K562 (cell line): ENCODE measurements at regions not wholly inside any gene's neighbourhood (a gene's known extent, or its start where the extent isn't known, plus 50 kb on each side); places are given as distances from the start of the nearest gene placed in this dataset.

Experiments
- ATAC-seq: fragments of 200-7000 bp; cut with Tn5 transposase; 3 replicates; pipeline ENCODE4 v1.9.1; 2020; ENCODE audit warnings: moderate library complexity
- BruUV-seq: library from RNA; stranded (reverse); fragments of 400-500 nt; replicated peaks from 2 replicates; lab custom pipeline; 2021; lab: Mats Ljungman, UMichigan
- CTCF ChIA-PET: fragments of 300-600 bp; formaldehyde crosslinking; extraction: SDS; loops from one replicate; lab custom pipeline; 2021; ENCODE audit warnings: low intra/inter-chr PET ratio; lab: Yijun Ruan, JAX
- POLR2A ChIA-PET: fragments of 300-600, 350-650 bp; sonication (Branson Sonifier 250); formaldehyde crosslinking; extraction: SDS; loops from one replicate; lab custom pipeline; 2021; ENCODE audit warnings: antibody characterized with exemption, inconsistent platforms; lab: Yijun Ruan, JAX
- DNase-seq, 4 experiments: peaks; one replicate each; pipeline versions ENCODE4 v3.0.0 to v3.0.0-alpha.2; 2011 to 2018; ENCODE audit warnings: low spot score in 3 of 4, mixed read lengths in 3 of 4; ENCODE audit errors: extremely low read depth in 1 of 4
- FAIRE-seq: peaks from 2 replicates; lab custom pipeline; 2011; peaks lifted over from hg19 to GRCh38; lab: Jason Lieb, UNC
- H2AFZ ChIP-seq: 2 replicates; pipeline ENCODE4 v1.6.0; 2011; ENCODE audit warnings: low read depth, low read length, control low read depth, inconsistent platforms
- H3K27ac ChIP-seq: fragments of 200-600 bp; 3 replicates; pipeline ENCODE4 v1.8.0; 2011; ENCODE audit warnings: low read depth, mild to moderate bottlenecking, control low read depth, inconsistent platforms, low read length, moderate library complexity, mixed read lengths; ENCODE audit errors: extremely low read depth
- H3K27me3 ChIP-seq, 2 experiments: fragments of 300-600 bp in 1 of 2; 2 replicates in 1 of 2; 3 replicates in 1 of 2; pipeline versions ENCODE4 v1.6.0 to v1.8.0; 2011; ENCODE audit warnings: inconsistent platforms in 2 of 2, low read length in 2 of 2, mild to moderate bottlenecking in 1 of 2, mixed read lengths in 1 of 2, moderate library complexity in 1 of 2; ENCODE audit not compliant: control insufficient read depth in 2 of 2, insufficient read depth in 2 of 2
- H3K36me3 ChIP-seq: fragments of 300-600 bp; 3 replicates; pipeline ENCODE4 v1.8.0; 2011; ENCODE audit warnings: mild to moderate bottlenecking, low read length, inconsistent platforms; ENCODE audit not compliant: control insufficient read depth, insufficient read depth
- H3K4me1 ChIP-seq, 2 experiments: fragments of 200-600 bp in 1 of 2; replicated peaks in 1 of 2; 2 replicates in 1 of 2; 3 replicates in 1 of 2; pipeline versions ENCODE4 v1.5.1 to v1.8.0; 2011; ENCODE audit warnings: inconsistent platforms in 2 of 2, low read length in 2 of 2, mild to moderate bottlenecking in 1 of 2, mixed read lengths in 1 of 2, moderate library complexity in 1 of 2; ENCODE audit not compliant: control insufficient read depth in 2 of 2, insufficient read depth in 2 of 2
- H3K4me2 ChIP-seq: 2 replicates; pipeline ENCODE4 v1.6.1; 2011; ENCODE audit warnings: low read length, control low read depth, inconsistent platforms, mixed read lengths; ENCODE audit not compliant: insufficient read depth
- H3K4me3 ChIP-seq: fragments of 200-600 bp; sonication (generic), shearing (Covaris generic); 2 replicates; pipeline ENCODE4 v1.5.1; 2016; ENCODE audit warnings: control low read depth, inconsistent platforms
- H3K79me2 ChIP-seq: fragments of 200-600 bp; 3 replicates; pipeline ENCODE4 v1.8.0; 2011; ENCODE audit warnings: low read length, inconsistent platforms; ENCODE audit not compliant: control insufficient read depth, insufficient read depth
- H3K9ac ChIP-seq, 2 experiments: 2 replicates each; pipeline versions ENCODE4 v1.6.0 to v1.6.1; 2011; ENCODE audit warnings: low read depth in 2 of 2, low read length in 2 of 2, control low read depth in 1 of 2, inconsistent platforms in 1 of 2, mild to moderate bottlenecking in 1 of 2, mixed read lengths in 1 of 2; ENCODE audit not compliant: insufficient read depth in 1 of 2
- H3K9me1 ChIP-seq: one replicate; pipeline ENCODE4 v1.6.0; 2011; ENCODE audit warnings: inconsistent platforms, mild to moderate bottlenecking, low read length, moderate library complexity; ENCODE audit not compliant: control insufficient read depth, insufficient read depth
- H3K9me3 ChIP-seq: replicated peaks from 2 replicates; pipeline ENCODE4 v1.5.1; 2011; ENCODE audit warnings: low read depth, low read length, inconsistent platforms; ENCODE audit not compliant: control insufficient read depth, insufficient read depth
- H4K20me1 ChIP-seq: replicated peaks from 2 replicates; pipeline ENCODE4 v1.6.1; 2011; ENCODE audit warnings: low read length, inconsistent platforms, mixed read lengths; ENCODE audit not compliant: control insufficient read depth, insufficient read depth
- CHAMP1 ChIP-seq: fragments of 450-650 bp; IDR thresholded peaks from 2 replicates; pipeline ENCODE4 v1.6.1; 2016; ENCODE audit warnings: mild to moderate bottlenecking
- HDAC8 ChIP-seq: fragments of 450-650 bp; IDR thresholded peaks from 2 replicates; pipeline ENCODE4 v1.6.1; 2016; ENCODE audit warnings: mild to moderate bottlenecking, missing genetic modification characterization, moderate library complexity, missing compliant biosample characterization
- MYBL2 ChIP-seq, 2 experiments: fragments of 450-650 bp in 1 of 2; sonication (generic) in 1 of 2; formaldehyde crosslinking in 1 of 2; IDR thresholded peaks; 2 replicates each; pipeline versions ENCODE4 v1.6.1 to v1.8.1; 2017 to 2022; ENCODE audit warnings: borderline replicate concordance in 1 of 2, inconsistent platforms in 1 of 2, low read depth in 1 of 2, mild to moderate bottlenecking in 1 of 2, missing genetic modification reagents in 1 of 2, moderate library complexity in 1 of 2
- NCOA1 ChIP-seq: fragments of 450-650 bp; IDR thresholded peaks from 2 replicates; pipeline ENCODE4 v1.6.1; 2016; ENCODE audit warnings: low read depth
- RBBP5 ChIP-seq: fragments of 200-600 bp; sonication (generic); IDR thresholded peaks from 2 replicates; pipeline ENCODE4 v1.6.1; 2012; ENCODE audit warnings: borderline replicate concordance, mild to moderate bottlenecking, low read length, control low read depth, inconsistent platforms; ENCODE audit not compliant: insufficient read depth, poor library complexity, severe bottlenecking
- SOX6 ChIP-seq: fragments of 450-650 bp; IDR thresholded peaks from 2 replicates; pipeline ENCODE4 v1.6.1; 2014; ENCODE audit warnings: mild to moderate bottlenecking
- TAL1 ChIP-seq: fragments of 450-650 bp; IDR thresholded peaks from 2 replicates; pipeline ENCODE4 v1.6.1; 2016; ENCODE audit warnings: mild to moderate bottlenecking
- WGBS: fragments of 100-300 bp; shearing (Covaris generic); methylation state at CpG from one replicate; pipeline ENCODE4 v1.1.6; 2016; ENCODE audit warnings: low coverage, mixed read lengths; ENCODE audit not compliant: insufficient coverage; ENCODE audit errors: missing lambda C conversion rate; 5-methylcytosine and 5-hydroxymethylcytosine counted together
- in situ Hi-C: fragments of 300-500 bp; cut with MboI; formaldehyde crosslinking; loops from 4 replicates; pipeline ENCODE4 v1.15.0; 2018; ENCODE audit warnings: inconsistent platforms, mixed read lengths
- intact Hi-C: fragments of 100-400 bp; cut with micrococcal nuclease; formaldehyde crosslinking; loops from 2 replicates; pipeline ENCODE4 v1.14.2; 2022
- TF ChIP-seq, protein P1 (sequence below): fragments of 150-350 bp; IDR thresholded peaks from 2 replicates; pipeline ENCODE4 v1.6.1; 2014; ENCODE audit warnings: low read depth, mild to moderate bottlenecking, low read length, borderline replicate concordance
- TF ChIP-seq, protein P2 (sequence below): fragments of 250-450 bp; sonication (Bioruptor Pico); IDR thresholded peaks from 2 replicates; pipeline ENCODE4 v1.5.1; 2021; ENCODE audit warnings: mild to moderate bottlenecking

DNA sequence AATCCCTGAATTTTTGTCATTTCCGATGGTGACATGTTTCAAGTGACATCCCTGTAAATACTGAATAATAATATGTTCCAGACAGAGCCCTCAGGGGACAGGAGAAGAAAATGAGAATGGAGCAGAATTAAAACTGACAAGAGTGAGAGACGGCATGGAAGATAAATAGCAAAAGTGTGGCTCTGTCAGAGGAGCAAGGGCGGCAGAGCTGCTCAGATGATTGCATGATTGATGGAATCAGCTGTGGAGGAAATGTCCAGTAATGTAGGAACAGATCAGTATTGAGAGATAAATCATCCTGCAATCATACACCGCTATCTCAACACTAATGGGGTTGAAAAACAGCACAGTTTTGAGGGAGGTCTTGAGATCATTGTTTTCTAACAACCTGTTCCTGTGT, 350.3 kb downstream of the STIM2 start:
- in situ Hi-C loops = no loop called here
- Histone ChIP-seq H3K4me2 (no peak overlapping the region), H3K4me3 (no peak overlapping the region), H3K27ac (no peak overlapping the region), H3K79me2 (no peaks in the 10 kb centered on the region), H3K27me3 (no peaks in the 10 kb centered on the region), H3K4me1 (no peaks in the 10 kb centered on the region), H3K9me1 (no peaks in the 10 kb centered on the region), H3K36me3 (no peaks in the 10 kb centered on the region), H4K20me1 (no peaks in the 10 kb centered on the region), H3K9ac (no peak overlapping the region), H3K9me3 (no peaks in the 10 kb centered on the region), H2AFZ (no peak overlapping the region)
- ATAC-seq (no peak), FAIRE-seq (no peak), DNase-seq (no peak)
- ChIA-PET POLR2A (no interaction called here), CTCF (no interaction called here)
- intact Hi-C loops = no loop called here
- BruUV-seq = no TSS peak
- WGBS = 0% methylated on average over 4 of the region's 4 CpGs
- TF ChIP-seq HDAC8 (tag) (no peak), TAL1 (no peak), SOX6 (no peak), CHAMP1 (no peak), NCOA1 (no peak), MYBL2 (IDR thresholded peaks at IDR 0.05; ENCODE audit: low read depth) (no peak), MYBL2 (CRISPR knock-in tag; IDR thresholded peaks at IDR 0.05; ENCODE audit: borderline replicate concordance) (no peak), RBBP5 (no peak)
- TF ChIP-seq, protein P1, sequence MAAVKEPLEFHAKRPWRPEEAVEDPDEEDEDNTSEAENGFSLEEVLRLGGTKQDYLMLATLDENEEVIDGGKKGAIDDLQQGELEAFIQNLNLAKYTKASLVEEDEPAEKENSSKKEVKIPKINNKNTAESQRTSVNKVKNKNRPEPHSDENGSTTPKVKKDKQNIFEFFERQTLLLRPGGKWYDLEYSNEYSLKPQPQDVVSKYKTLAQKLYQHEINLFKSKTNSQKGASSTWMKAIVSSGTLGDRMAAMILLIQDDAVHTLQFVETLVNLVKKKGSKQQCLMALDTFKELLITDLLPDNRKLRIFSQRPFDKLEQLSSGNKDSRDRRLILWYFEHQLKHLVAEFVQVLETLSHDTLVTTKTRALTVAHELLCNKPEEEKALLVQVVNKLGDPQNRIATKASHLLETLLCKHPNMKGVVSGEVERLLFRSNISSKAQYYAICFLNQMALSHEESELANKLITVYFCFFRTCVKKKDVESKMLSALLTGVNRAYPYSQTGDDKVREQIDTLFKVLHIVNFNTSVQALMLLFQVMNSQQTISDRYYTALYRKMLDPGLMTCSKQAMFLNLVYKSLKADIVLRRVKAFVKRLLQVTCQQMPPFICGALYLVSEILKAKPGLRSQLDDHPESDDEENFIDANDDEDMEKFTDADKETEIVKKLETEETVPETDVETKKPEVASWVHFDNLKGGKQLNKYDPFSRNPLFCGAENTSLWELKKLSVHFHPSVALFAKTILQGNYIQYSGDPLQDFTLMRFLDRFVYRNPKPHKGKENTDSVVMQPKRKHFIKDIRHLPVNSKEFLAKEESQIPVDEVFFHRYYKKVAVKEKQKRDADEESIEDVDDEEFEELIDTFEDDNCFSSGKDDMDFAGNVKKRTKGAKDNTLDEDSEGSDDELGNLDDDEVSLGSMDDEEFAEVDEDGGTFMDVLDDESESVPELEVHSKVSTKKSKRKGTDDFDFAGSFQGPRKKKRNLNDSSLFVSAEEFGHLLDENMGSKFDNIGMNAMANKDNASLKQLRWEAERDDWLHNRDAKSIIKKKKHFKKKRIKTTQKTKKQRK = no peak
- TF ChIP-seq, protein P2, sequence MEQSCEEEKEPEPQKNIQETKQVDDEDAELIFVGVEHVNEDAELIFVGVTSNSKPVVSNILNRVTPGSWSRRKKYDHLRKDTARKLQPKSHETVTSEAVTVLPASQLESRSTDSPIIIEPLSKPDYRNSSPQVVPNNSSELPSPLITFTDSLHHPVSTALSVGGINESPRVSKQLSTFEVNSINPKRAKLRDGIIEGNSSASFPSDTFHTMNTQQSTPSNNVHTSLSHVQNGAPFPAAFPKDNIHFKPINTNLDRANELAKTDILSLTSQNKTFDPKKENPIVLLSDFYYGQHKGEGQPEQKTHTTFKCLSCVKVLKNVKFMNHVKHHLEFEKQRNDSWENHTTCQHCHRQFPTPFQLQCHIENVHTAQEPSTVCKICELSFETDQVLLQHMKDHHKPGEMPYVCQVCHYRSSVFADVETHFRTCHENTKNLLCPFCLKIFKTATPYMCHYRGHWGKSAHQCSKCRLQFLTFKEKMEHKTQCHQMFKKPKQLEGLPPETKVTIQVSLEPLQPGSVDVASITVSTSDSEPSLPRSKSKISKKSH = no peak
